Activated CD4-positive, CD25-positive, alpha-beta regulatory T cell treated with anti-CD3 and anti-CD28 coated beads, Interleukin-2, amount 50 U/mL, for 24 hours (primary cell): ENCODE measurements at regions not wholly inside any gene's neighbourhood (a gene's known extent, or its start where the extent isn't known, plus 50 kb on each side); places are given as distances from the start of the nearest gene placed in this dataset.

Source experiments
- ATAC-seq, 2 donors: fragments of 150-1000 bp; cut with Tn5 transposase; one replicate each; pipeline ENCODE4 v1.10.0; 2021; ENCODE audit warnings: mild to moderate bottlenecking in 1 of 2, moderate library complexity in 1 of 2

DNA sequence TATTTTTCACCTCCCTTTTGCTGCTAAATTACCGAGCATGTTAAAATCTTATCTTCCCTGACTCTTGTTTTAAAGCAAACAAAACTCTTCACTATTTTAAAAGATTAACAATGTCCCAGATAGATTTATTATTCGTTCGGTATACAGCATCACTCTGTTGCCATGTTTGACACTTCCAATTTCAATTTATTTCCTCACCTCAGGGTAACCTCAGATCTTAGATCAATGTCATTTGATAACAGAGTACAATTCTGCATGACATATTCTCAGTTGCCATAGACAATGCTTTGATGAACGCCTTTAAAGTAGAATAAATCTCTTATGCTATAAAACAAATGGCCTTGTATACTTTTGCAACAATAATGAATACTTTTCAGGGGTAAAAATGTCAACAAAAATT lies 1078.1 kb upstream of the IGFBP7 start:
- ATAC-seq, result no peak

- no peak for ATAC-seq
These were observed 1064.8 kb upstream of the IGFBP7 start for GRCh38 chr4:58175024-58175423.

GRCh38 chr4:58166490-58166889 lies 1056.3 kb upstream of the IGFBP7 start:
- ATAC-seq, result no peak

- ATAC-seq, result no peak
These were observed 1053.0 kb upstream of the IGFBP7 start for GRCh38 chr4:58163156-58163555.

GRCh38 chr4:58149404-58150085 lies 1039.4 kb upstream of the IGFBP7 start:
- ATAC-seq, result no peak

DNA sequence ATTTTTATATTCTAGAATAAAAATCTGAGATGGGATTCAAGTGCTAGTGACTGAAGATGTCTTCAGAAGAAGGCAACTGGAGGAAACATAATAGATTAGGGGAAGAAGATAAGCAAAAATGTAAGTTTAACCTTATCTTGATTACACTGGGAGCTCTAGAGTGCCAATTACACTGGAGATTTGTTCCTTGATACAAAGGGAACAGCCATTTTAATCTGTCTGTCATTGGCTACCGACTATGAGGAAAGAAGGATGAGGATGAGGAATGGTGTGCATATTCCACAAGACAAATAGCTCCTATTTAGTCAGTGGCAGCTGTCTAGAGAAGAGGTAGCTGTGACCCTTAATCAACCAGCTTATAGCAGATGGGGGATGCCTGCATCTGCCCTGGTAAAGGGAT lies 1034.5 kb upstream of the IGFBP7 start:
- ATAC-seq, result no peak

DNA sequence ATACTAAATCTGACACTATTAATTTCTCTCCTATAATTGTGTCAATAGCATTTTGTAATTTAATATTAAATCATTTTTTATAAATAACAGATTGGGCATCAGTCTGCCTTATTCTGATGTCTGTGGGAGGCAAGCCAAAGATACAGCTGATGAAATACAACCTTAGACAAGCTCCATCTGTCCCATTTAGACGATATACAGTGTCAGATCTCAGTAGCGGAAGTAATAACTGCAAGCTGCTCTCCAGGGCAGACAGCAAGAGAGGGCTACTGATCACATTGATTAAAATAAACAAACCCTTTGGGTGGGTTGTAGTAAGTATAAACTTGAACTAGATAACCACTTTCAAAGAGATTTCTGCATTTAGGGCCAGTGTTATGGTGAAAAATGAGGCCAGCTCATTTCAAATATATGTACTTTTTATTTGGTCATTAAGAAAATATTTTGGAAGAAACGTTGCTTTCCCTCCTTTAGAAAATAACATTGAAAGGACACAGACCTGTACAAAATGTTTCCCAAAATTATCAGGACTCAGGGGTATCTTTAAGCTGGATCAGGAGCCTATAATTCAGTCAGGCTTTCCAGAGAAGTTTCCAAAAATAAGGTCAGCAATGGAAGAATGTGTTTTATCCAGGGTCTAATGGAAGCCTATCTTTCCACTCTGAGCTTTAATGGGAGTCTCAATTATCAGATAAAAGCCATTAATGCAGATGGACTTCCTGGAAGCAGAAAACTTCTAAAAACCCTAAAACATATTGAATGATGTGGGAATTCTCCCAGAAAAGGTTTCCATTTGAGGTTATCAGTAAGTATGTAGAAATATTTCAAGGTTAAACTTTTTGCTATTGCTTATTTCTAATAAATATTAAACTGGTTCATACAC lies 1028.8 kb upstream of the IGFBP7 start:
- ATAC-seq, result no peak

DNA sequence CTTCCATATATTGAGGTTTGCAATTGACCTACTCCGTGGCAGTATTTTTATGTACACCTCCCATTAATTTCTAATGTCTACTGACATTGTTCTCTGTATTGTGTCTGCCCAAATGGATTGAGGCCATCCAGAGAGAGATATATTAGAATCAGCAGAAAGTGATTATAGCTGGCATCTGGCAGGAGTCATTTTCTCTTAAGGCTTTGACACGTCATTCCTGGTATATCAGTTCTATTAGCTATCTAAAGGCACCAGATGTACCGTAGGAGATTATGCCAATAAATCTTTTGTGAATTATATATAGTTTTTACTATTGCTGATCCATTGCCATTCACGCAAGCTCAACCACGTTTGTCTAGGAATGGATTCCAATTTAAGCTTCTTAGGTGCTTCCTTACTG lies 1026.4 kb upstream of the IGFBP7 start:
- ATAC-seq, result no peak

- no peak for ATAC-seq
These were observed 1017.5 kb upstream of the IGFBP7 start for GRCh38 chr4:58127680-58128079.

DNA sequence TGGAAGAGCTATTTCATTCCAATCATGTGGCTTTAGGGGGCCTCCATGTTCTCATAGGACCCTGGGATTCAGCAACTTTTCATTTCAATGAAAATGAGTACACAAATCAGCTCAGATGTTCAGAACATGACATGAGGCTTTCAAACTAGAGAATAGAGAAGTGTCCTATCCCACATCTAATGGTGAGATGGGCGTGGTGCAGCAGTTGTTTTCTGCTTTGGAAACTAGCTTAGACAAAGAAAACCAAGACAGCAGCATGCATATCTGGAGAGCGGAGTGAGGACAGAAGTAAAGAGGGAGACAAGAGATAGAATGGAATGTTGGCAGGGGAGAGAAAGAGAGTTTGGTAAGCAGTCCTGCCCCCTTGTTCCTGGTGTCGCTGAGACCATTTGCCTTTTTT lies 1009.1 kb upstream of the IGFBP7 start:
- no peak for ATAC-seq

GRCh38 chr4:58113126-58113525 lies 1002.9 kb upstream of the IGFBP7 start:
- no peak for ATAC-seq

- ATAC-seq, result no peak
These were observed 1001.6 kb upstream of the IGFBP7 start for GRCh38 chr4:58111818-58112217.

- no peak for ATAC-seq
These were observed 983.2 kb upstream of the IGFBP7 start for GRCh38 chr4:58093352-58093751.

GRCh38 chr4:58090539-58090938 lies 980.4 kb upstream of the IGFBP7 start:
- no peak for ATAC-seq

GRCh38 chr4:58081356-58081755 lies 971.2 kb upstream of the IGFBP7 start:
- no peak for ATAC-seq

DNA sequence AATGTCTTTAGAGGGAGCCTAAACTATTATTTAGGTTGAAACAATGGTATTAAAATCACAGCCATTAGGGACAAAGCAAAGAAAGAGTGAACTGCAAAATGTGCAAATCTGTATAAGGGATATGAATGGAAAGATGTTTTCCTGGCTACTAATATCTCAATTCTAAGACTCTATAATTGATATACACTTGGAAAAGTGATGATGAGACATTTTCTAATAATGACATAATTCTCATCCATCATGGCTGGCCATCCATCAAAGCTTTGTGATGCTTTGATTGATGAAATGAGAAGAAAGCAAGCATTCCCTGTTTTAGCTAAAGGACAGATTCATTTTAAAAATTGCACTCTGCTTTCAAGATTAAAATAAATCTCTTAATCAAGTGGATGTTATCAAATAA lies 965.5 kb upstream of the IGFBP7 start:
- no peak for ATAC-seq

DNA sequence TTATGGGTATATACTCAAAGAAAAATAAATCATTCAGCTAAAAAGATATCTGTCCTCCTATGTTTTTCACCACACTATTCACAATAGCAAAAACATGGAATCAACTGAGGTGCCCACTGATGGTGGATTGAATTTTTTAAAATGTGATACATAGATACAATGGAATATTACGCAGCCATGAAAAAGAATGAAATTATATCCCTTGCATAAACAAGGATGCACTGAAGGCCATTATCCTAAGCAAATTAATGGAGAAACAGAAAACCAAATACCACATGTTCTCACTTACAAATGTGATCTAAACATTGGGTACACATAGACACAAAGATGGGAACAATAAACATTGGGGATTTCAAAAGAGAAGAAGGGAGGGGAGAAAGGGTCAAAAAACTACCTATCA lies 964.2 kb upstream of the IGFBP7 start:
- ATAC-seq, result no peak

- ATAC-seq, result no peak
These were observed 960.5 kb upstream of the IGFBP7 start for GRCh38 chr4:58070726-58071125.

DNA sequence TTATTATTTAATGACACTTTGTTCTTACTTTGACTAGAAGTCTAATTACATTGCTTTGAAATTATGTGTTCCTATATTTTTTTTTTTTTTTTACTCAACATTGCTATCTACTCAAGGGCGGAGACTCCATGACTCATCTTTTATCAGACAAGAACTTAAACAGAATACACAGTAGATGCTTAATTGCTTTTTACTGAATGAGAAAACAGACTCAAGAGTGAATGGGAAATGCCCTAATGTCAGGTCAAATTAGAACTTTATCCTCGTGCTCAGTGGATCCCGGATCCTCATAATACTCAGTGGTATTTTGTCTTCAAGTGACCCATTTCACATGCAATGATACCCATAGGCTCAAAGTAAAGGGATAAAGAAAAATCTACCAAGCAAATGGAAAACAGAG lies 954.5 kb upstream of the IGFBP7 start:
- ATAC-seq, result no peak

DNA sequence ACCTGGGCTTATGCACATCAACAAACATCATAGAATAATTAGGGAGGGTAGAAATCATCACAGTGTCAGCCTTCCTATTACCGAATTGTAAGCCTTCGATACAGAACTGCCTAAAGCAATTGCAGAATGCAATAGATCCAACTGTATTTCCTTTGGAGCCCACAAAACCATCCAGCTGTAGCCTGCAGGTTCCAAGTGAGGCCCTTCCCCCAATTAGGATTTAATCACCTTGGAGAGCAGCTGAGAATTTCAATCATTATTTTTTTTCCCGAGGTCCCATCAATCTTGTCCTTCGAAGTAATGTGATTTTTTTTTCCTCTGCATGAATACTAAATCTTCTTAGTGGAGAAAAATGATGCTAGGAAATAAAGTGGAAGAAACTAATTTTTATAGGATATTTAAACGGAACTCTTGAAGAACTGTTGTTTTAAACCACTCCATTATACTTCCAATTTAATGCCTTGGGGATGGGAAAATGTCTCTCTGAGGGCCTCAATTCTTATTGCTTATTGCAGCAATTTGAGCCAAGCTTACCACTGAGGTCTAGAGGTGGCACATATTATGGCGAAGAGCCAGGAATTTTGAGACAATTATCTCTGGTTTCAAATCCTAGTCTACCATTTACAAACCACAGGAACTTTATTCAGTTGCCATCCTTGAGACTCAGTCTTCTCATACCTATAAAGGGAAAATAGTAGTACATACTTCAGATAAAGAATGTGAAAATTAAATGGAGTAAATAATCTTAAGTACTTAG lies 953.4 kb upstream of the IGFBP7 start:
- no peak for ATAC-seq

- no peak for ATAC-seq
These were observed 951.8 kb upstream of the IGFBP7 start for GRCh38 chr4:58061967-58062366.

GRCh38 chr4:58050439-58050838 lies 940.3 kb upstream of the IGFBP7 start:
- ATAC-seq, result no peak

- no peak for ATAC-seq
These were observed 938.3 kb upstream of the IGFBP7 start for GRCh38 chr4:58048491-58048890.

GRCh38 chr4:58042176-58042575 lies 932.0 kb upstream of the IGFBP7 start:
- ATAC-seq, result no peak
